Panc1 (cell line): ENCODE measurements at regions not wholly inside any gene's neighbourhood (a gene's known extent, or its start where the extent isn't known, plus 50 kb on each side); places are given as distances from the start of the nearest gene placed in this dataset.

ENCODE experiments used
- TF ChIP-seq, protein P1 (sequence below), 2 experiments: IDR thresholded peaks; 2 replicates each; pipeline ENCODE4 v1.6.1; 2011 to 2012; ENCODE audit warnings: low read depth in 2 of 2, control low read depth in 1 of 2, low read length in 1 of 2, mild to moderate bottlenecking in 1 of 2, moderate library complexity in 1 of 2; ENCODE audit not compliant: insufficient read depth in 1 of 2
- TF ChIP-seq, protein P2 (sequence below): fragments of 450-650 bp; IDR thresholded peaks from 2 replicates; pipeline ENCODE4 v1.5.1; 2017; ENCODE audit warnings: mild to moderate bottlenecking

DNA sequence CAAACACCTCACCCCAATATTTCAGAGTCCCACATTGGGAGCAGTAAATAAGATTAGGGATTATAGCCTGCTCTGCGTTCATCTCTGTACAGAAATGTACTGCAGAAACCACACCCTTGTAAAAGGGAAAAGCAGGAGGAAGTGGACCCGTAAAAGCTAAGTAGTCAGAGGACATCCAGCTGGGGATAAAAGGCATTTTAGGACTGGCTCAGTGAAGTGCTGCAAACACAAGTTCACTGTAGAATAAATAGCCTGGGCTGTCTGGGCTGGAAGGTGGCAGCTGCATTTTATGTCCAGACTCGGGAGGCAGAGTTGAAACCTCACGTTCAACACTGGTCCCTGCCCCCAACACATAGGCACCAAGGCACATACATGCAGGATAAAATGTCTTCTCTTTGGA lies 178.7 kb upstream of the FAT1 start:
- TF ChIP-seq, protein P1, sequence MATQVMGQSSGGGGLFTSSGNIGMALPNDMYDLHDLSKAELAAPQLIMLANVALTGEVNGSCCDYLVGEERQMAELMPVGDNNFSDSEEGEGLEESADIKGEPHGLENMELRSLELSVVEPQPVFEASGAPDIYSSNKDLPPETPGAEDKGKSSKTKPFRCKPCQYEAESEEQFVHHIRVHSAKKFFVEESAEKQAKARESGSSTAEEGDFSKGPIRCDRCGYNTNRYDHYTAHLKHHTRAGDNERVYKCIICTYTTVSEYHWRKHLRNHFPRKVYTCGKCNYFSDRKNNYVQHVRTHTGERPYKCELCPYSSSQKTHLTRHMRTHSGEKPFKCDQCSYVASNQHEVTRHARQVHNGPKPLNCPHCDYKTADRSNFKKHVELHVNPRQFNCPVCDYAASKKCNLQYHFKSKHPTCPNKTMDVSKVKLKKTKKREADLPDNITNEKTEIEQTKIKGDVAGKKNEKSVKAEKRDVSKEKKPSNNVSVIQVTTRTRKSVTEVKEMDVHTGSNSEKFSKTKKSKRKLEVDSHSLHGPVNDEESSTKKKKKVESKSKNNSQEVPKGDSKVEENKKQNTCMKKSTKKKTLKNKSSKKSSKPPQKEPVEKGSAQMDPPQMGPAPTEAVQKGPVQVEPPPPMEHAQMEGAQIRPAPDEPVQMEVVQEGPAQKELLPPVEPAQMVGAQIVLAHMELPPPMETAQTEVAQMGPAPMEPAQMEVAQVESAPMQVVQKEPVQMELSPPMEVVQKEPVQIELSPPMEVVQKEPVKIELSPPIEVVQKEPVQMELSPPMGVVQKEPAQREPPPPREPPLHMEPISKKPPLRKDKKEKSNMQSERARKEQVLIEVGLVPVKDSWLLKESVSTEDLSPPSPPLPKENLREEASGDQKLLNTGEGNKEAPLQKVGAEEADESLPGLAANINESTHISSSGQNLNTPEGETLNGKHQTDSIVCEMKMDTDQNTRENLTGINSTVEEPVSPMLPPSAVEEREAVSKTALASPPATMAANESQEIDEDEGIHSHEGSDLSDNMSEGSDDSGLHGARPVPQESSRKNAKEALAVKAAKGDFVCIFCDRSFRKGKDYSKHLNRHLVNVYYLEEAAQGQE (IDR thresholded peaks at IDR 0.05; ENCODE audit: insufficient read depth in 1 of 2, low read depth in 2 of 2, low read length in 1 of 2): no peak
- TF ChIP-seq, protein P2, sequence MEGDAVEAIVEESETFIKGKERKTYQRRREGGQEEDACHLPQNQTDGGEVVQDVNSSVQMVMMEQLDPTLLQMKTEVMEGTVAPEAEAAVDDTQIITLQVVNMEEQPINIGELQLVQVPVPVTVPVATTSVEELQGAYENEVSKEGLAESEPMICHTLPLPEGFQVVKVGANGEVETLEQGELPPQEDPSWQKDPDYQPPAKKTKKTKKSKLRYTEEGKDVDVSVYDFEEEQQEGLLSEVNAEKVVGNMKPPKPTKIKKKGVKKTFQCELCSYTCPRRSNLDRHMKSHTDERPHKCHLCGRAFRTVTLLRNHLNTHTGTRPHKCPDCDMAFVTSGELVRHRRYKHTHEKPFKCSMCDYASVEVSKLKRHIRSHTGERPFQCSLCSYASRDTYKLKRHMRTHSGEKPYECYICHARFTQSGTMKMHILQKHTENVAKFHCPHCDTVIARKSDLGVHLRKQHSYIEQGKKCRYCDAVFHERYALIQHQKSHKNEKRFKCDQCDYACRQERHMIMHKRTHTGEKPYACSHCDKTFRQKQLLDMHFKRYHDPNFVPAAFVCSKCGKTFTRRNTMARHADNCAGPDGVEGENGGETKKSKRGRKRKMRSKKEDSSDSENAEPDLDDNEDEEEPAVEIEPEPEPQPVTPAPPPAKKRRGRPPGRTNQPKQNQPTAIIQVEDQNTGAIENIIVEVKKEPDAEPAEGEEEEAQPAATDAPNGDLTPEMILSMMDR: no peak
